ENCODE measurements at regions not wholly inside any gene's neighbourhood (a gene's known extent, or its start where the extent isn't known, plus 50 kb on each side); places are given as distances from the start of the nearest gene placed in this dataset.

- TF ChIP-seq POLR2A (IDR thresholded peaks at IDR 0.05) = no peak
- TF ChIP-seq CTCF (IDR thresholded peaks at IDR 0.05) = no peak
Measured at GRCh38 chr5:171534043-171534895, 114.8 kb downstream of the FGF18 start.
